Omental fat pad (tissue), 3 donors: ENCODE measurements at regions not wholly inside any gene's neighbourhood (a gene's known extent, or its start where the extent isn't known, plus 50 kb on each side); places are given as distances from the start of the nearest gene placed in this dataset.
A peak's percentile ranks its signal among the peaks of the same experiment; 100 is the strongest.

Source experiments
- ATAC-seq: fragments of 150-250 bp; one replicate; pipeline ENCODE4 v1.9.1; 2016; ENCODE audit warnings: mild to moderate bottlenecking, moderate library complexity; ENCODE audit not compliant: low FRiP score
- DNase-seq: peaks from one replicate; pipeline ENCODE4 v3.0.0-alpha.2; 2019; ENCODE audit warnings: low spot score
- CTCF ChIP-seq, 3 donors: fragments of 450-650 bp; IDR thresholded peaks; one replicate each; pipeline ENCODE4 v1.5.1; 2016 to 2017; ENCODE audit warnings: antibody characterized with exemption in 3 of 3, mild to moderate bottlenecking in 3 of 3, moderate library complexity in 2 of 3

GRCh38 chr1:112257043-112257835 lies 138.8 kb upstream of the CTTNBP2NL start:
- DNase-seq (no peak), ATAC-seq (no peak)
- no peak for TF ChIP-seq CTCF (IDR thresholded peaks at IDR 0.05)

- DNase-seq: no peak
- no peak for ATAC-seq
- no peak for TF ChIP-seq CTCF (IDR thresholded peaks at IDR 0.05)
These were observed 135.3 kb upstream of the CTTNBP2NL start for GRCh38 chr1:112260699-112261098.

GRCh38 chr1:112262316-112262715 lies 133.7 kb upstream of the CTTNBP2NL start:
- TF ChIP-seq CTCF (IDR thresholded peaks at IDR 0.05): no peak
- ATAC-seq: no peak
- no peak for DNase-seq

- ATAC-seq (no peak), DNase-seq (no peak)
- TF ChIP-seq CTCF (IDR thresholded peaks at IDR 0.05): no peak
These were observed 133.0 kb upstream of the CTTNBP2NL start for GRCh38 chr1:112263042-112263441.

- no peak for DNase-seq
- no peak for TF ChIP-seq CTCF (IDR thresholded peaks at IDR 0.05)
- peak; percentile 47 for ATAC-seq
These were observed 132.6 kb upstream of the CTTNBP2NL start for GRCh38 chr1:112263453-112263852.

- ATAC-seq (no peak), DNase-seq (no peak)
These were observed 132.0 kb upstream of the CTTNBP2NL start for GRCh38 chr1:112264010-112264409.

More at GRCh38 chr1:112264010-112264409, 132.0 kb upstream of the CTTNBP2NL start:
- no peak for TF ChIP-seq CTCF (IDR thresholded peaks at IDR 0.05)
